GM12878 (cell line): ENCODE measurements at regions not wholly inside any gene's neighbourhood (a gene's known extent, or its start where the extent isn't known, plus 50 kb on each side); places are given as distances from the start of the nearest gene placed in this dataset.

Source experiments
- ELK1 ChIP-seq: IDR thresholded peaks from 2 replicates; pipeline ENCODE4 v1.6.1; 2012; ENCODE audit warnings: low read depth, low read length, improper control_type of control experiment
- GABPA ChIP-seq: IDR thresholded peaks from 2 replicates; pipeline ENCODE4 v1.6.1; 2014; ENCODE audit warnings: antibody characterized with exemption, low read depth, mild to moderate bottlenecking, inconsistent platforms
- HDAC2 ChIP-seq: fragments of 200-600 bp; sonication (generic); IDR thresholded peaks from 2 replicates; pipeline ENCODE4 v1.6.1; 2017
- JUNB ChIP-seq: IDR thresholded peaks from 2 replicates; pipeline ENCODE4 v1.6.1; 2016; ENCODE audit warnings: antibody characterized with exemption, mild to moderate bottlenecking
- KAT2A ChIP-seq: conservative IDR thresholded peaks from 2 replicates; pipeline ENCODE4 v1.6.1; 2011; ENCODE audit warnings: low read depth, low read length; ENCODE audit not compliant: control insufficient read depth
- NFXL1 ChIP-seq: fragments of 450-650 bp; IDR thresholded peaks from 2 replicates; pipeline ENCODE4 v1.6.1; 2017; ENCODE audit warnings: antibody characterized with exemption, mild to moderate bottlenecking, borderline replicate concordance
- POLR2AphosphoS2 ChIP-seq: IDR thresholded peaks from 2 replicates; pipeline ENCODE4 v1.6.1; 2011; ENCODE audit warnings: low read depth, mild to moderate bottlenecking, low read length, improper control_type of control experiment, moderate library complexity
- RELB ChIP-seq: fragments of 450-650 bp; IDR thresholded peaks from 2 replicates; pipeline ENCODE4 v1.6.1; 2017; ENCODE audit warnings: low read depth, mild to moderate bottlenecking, moderate library complexity
- SPI1 ChIP-seq: IDR thresholded peaks from 2 replicates; pipeline ENCODE4 v1.6.1; 2011; ENCODE audit warnings: low read depth, mild to moderate bottlenecking, low read length, moderate library complexity, borderline replicate concordance; ENCODE audit not compliant: insufficient read depth
- TARDBP ChIP-seq: IDR thresholded peaks from 2 replicates; pipeline ENCODE4 v1.6.1; 2016; ENCODE audit warnings: borderline replicate concordance
- TCF12 ChIP-seq: IDR thresholded peaks from 2 replicates; pipeline ENCODE4 v1.6.1; 2011; ENCODE audit warnings: low read depth, mild to moderate bottlenecking, low read length
- TCF7 ChIP-seq: IDR thresholded peaks from 2 replicates; pipeline ENCODE4 v1.6.1; 2014; ENCODE audit warnings: antibody characterized with exemption, borderline replicate concordance
- ZBTB4 ChIP-seq: fragments of 450-650 bp; formaldehyde crosslinking; IDR thresholded peaks from 2 replicates; pipeline ENCODE4 v1.4.0; 2022; ENCODE audit warnings: mild to moderate bottlenecking, moderate library complexity

- TF ChIP-seq ZBTB4 (CRISPR knock-in tag) (no peak), JUNB (no peak; the same call in 1 of the 2 replicates), GABPA (no peak), TCF12 (no peak), POLR2AphosphoS2 (no peak), TARDBP (no peak), KAT2A (no peak), HDAC2 (no peak), SPI1 (peak; percentile 96), TCF7 (no peak), ELK1 (peak; percentile 69; the same call in 1 of the 2 replicates), NFXL1 (no peak), RELB (peak; percentile 26; the same call in 1 of the 2 replicates)
These were observed 148.4 kb upstream of the SYT10 start (continued) for GRCh38 chr12:33587784-33588712.
